Kasumi-1 (cell line): ENCODE measurements at regions not wholly inside any gene's neighbourhood (a gene's known extent, or its start where the extent isn't known, plus 50 kb on each side); places are given as distances from the start of the nearest gene placed in this dataset.

Source experiments
- DNase-seq, 2 experiments: peaks; one replicate each; lab custom pipeline; 2025; lab: John Stamatoyannopoulos, UW

DNA sequence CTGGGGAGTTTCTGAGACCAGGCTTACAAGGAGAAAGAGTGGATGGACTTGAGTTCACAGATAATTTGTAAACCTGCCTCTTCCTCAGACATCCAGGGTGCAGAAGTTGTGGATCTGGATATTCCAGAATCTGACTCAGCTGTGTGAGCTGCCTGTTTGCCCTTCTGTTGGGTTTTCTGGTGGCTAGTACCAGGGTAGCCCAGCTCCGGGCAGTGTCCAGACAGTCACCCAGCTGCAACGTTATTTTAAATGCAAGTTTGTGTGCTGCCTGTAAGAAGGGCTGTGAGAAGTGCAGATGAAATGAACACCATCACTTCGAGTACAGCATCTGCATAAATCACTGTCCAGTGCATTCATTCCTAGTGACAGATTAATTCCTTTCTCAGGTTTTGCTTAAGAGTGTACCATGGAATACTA, 1053.0 kb downstream of the TUSC7 start:
- DNase-seq = no peak

DNA sequence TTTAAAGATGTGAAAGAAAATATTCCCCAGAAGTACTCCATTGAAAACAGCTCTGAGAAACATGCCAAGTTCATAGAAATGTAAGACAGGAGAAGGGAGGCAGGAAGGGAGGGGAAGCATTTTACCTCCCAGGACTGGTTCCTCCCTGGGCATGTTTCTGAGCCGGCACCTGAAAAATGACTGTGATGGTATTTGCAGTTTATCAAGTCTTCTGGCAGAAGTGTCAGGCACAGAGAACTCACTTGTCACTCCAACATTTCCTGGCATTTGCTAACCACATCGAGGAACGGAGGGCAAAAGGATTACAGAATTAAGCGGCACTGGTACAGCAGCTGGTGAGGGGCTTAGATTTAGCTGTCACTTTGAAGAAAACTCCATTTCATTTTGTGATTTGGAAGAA, 1054.0 kb downstream of the TUSC7 start:
- DNase-seq = no peak

GRCh38 chr3:117768581-117768980, 1059.0 kb downstream of the TUSC7 start:
- DNase-seq = no peak

DNA sequence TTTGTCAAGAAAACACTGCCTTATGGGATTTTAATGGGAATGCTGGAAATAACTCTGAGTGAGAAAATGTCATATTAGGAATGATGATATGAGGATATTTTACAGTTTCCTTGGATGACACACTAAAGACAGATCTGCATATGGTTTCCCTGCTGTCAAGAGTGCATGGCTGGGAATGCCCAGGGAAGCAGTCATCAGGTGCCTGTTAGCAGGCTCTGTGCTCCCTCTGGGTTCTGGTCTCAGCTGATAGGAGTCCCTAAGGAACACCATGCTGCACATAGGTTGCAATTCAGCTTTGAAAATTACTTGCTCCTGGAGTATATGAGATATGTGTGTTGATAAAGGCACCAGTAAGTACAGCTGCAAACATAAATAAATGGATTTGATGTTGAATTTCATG, 1064.6 kb downstream of the TUSC7 start:
- no peak for DNase-seq

GRCh38 chr3:117786349-117786748, 1076.8 kb downstream of the TUSC7 start:
- no peak for DNase-seq

DNA sequence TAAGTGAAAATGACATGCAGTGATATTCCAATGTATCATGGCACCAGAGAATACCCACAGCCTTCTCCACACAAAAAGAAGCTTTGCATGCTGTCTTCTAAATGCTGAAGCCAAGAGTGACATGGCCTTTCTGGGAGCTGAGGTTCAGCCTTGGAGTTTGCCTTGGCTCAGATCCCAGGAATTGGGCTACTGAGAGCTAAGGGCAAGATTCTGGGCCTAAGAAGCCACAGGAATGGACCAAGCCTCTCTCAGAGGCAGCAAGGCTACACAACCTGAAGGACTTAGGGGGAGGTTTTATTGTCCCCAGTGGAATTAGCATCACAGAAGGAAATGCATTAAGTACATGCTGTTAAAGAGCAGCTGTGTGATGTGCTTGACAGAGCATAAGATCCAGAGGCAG, 1078.5 kb downstream of the TUSC7 start:
- DNase-seq = no peak

GRCh38 chr3:117788506-117788905, 1078.9 kb downstream of the TUSC7 start:
- no peak for DNase-seq

DNA sequence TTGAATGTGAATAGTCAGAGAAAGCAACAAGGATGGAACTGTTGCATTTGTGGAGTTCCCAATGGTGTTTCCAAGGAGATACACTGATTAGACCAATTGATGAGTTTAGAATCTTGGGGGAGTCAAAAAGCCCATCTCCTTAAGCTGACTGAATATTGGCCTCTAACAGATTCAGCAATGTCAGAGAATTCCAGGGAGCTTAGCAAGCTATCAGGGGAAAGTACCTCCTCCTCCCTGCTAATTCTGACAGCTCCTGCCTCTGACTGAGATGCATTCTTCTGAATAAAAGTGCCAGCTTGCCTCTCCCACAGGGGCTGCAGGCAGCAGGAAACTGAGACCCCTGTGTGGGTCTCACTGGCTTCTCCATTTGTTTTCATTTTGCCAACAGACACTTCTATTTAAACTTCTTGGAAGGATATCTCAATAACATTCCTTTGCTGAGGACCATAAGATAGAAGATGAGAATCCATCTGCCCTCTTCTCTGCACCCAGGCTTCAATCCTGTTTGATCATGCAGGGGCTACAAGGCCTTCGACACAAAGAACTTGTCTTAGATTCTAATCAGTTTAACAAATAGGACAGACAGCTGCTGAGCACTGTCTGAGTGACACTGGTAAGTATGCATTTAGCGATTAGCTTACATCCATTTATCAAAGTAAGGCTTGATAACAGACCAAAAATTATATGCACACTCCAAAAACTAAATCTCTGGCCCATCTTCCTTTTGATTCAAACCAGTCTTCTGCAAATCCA, 1080.8 kb downstream of the TUSC7 start:
- no peak for DNase-seq

DNA sequence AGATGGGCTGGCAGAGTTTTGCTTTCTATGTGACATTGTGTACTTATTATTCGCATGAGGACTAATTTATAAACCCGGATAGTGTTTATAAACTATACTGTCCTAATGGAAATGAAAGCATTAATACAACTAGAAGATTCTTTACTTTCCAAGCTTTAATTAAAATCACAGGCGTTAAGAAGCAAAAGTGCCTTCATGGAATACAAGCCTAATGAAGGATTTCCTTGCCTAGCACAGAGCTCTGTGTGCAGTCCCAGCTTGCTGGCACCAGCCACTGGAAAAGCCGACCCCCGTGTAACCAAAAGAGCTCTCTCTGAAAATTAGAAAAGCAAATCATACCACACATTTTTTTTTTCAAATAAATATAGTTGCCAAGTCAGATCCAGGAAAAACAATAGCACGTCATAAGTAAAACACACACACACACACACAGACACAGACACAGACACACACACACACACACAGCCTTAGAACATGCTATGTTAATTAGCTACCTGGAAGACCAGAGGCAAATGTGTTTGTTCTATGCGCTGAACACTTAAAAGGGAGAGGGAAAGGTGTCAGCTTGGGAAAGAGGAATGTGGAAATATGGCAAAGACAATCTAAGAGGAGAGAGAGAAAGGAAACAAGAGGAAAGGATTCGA, 1084.2 kb downstream of the TUSC7 start:
- no peak for DNase-seq

GRCh38 chr3:117798221-117798620, 1088.6 kb downstream of the TUSC7 start:
- no peak for DNase-seq

GRCh38 chr3:117798687-117799386, 1089.3 kb downstream of the TUSC7 start:
- DNase-seq = no peak

DNA sequence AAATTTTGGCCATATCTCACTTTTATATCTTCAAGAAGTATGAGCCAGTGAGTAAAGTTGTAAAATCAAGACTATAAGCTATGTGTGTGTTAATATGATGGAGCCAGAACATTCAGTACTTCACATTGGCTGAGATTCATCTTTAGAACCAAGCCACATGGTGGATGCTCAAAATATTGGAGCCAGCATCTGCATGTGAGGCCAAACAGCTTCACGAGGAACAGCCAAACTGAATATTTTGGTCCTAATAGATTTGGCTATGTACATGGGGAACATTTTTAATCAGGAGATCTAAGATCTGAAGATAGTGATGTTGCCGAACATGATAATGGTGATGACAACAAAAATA, 1089.8 kb downstream of the TUSC7 start:
- DNase-seq = no peak

GRCh38 chr3:117801912-117802239, 1092.3 kb downstream of the TUSC7 start:
- no peak for DNase-seq

GRCh38 chr3:117809186-117810081, 1099.9 kb downstream of the TUSC7 start:
- no peak for DNase-seq

DNA sequence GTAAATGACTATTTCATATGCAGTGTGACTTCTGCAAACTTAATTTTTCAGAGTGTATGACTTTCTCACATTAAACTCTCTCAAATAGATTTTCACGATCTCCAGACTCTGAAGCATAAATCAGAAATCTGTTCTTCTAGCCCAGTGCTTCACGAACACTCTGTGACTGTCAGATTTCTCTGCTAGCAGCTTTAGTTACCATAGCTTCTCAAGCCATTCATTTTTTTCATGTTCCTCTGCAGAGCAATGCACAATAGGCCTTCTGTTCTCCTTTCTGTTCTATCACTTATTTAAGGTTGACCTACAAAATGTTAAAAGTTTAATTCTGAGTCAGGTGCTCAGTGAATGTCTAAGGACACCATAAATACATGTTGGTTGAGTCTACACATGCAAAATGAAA, 1102.2 kb downstream of the TUSC7 start:
- DNase-seq = no peak

DNA sequence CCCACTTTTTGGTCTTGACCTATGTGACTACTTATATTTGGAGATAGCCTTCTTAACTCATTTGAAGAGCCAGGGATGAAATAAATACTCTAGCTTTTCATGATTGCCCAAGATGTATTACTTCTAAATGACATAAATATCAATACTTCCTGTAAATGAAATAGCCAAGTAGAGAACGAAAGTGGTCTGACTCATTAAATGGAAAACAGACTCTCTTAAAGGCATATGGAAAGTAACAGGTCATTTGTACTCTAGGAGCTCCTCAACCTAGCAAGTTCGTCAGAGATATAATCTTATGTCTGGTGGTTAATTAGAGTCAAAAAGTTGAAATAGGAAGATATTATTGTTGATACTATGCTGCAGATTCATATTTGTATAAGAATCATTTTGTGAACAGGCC, 1105.4 kb downstream of the TUSC7 start:
- no peak for DNase-seq

- no peak for DNase-seq
These were observed 1107.5 kb downstream of the TUSC7 start for GRCh38 chr3:117817103-117817502.

- DNase-seq = no peak
These were observed 1109.0 kb downstream of the TUSC7 start for GRCh38 chr3:117818592-117818991.

DNA sequence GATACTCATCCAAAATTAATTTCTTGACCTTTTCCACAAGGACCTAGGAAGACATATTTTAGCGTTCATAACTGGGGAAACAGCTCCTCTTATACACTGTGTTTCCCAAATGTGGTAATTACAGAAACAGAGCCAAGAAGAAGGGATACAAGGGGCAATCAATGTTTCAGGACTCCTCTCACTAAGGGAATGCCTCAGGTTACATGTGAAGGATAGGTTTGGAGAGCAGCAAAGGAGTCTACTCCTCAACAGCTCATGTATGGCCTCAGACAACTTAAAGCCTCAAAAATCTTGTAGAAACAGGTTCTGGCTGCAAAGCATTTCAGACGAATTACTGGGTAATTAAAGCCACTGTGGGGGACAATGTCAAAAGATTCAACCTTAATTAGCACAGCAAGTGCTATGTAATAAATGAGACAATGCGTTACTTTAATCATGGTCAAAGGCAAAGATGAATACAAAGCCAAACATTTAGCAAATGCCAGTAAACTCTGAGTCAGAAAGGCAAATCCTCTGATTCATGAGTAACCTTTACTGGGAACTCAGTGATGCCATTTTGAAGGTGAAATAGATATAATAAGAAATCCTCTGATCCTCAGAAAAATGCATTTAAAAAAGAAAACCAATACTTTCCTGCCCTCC, 1111.2 kb downstream of the TUSC7 start:
- no peak for DNase-seq

DNA sequence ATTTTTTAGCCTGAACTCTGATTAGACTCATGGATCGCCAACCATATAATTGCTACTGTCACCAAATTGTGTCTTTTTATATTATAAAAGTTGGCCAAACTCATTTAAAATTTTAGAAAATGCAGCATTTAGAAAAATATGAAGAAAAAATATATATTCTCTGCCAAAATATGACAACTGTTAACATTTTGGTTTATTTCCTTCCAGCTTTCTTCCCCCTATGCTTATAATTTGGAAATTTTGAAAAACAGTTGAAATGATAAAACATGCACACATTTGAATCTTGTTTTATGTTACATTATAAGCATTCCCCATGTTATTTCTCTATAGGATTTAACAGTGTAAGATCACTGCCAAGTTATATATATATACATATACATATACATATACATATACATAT, 1112.8 kb downstream of the TUSC7 start:
- no peak for DNase-seq

GRCh38 chr3:117836296-117836695, 1126.7 kb downstream of the TUSC7 start:
- DNase-seq = no peak

GRCh38 chr3:117837391-117837790, 1127.8 kb downstream of the TUSC7 start:
- no peak for DNase-seq
